Gastrocnemius medialis (tissue), 4 donors: ENCODE measurements at regions not wholly inside any gene's neighbourhood (a gene's known extent, or its start where the extent isn't known, plus 50 kb on each side); places are given as distances from the start of the nearest gene placed in this dataset.

ENCODE experiments used
- ATAC-seq, 2 donors: fragments of 150-250 bp; one replicate each; pipeline ENCODE4 v1.9.1; 2016
- DNase-seq, 2 donors: peaks; one replicate each; pipeline ENCODE4 v3.0.0-alpha.2; 2019
- H3K27ac ChIP-seq, 4 donors: fragments of 200-600 bp; sonication (generic); 1 replicate in 1 of 4; 2 replicates in 3 of 4; pipeline ENCODE4 v1.5.1; 2016 to 2018; ENCODE audit warnings: mild to moderate bottlenecking in 2 of 4, moderate library complexity in 1 of 4
- H3K27me3 ChIP-seq, 3 donors: fragments of 200-600 bp; sonication (generic) in 2 of 3; 1 replicate in 1 of 3; 2 replicates in 2 of 3; pipeline versions ENCODE4 v1.5.1 to v1.6.0; 2016 to 2019; ENCODE audit warnings: mild to moderate bottlenecking in 1 of 3, moderate library complexity in 1 of 3
- H3K36me3 ChIP-seq, 2 donors: fragments of 200-600 bp; sonication (generic) in 1 of 2; one replicate each; pipeline ENCODE4 v1.5.1; 2017 to 2018
- H3K4me1 ChIP-seq, 2 donors: fragments of 200-600 bp; sonication (generic) in 1 of 2; one replicate each; pipeline ENCODE4 v1.5.1; 2016 to 2017; ENCODE audit warnings: mild to moderate bottlenecking in 2 of 2
- H3K4me3 ChIP-seq, 4 donors: fragments of 200-600 bp; sonication (generic) in 3 of 4; 1 replicate in 1 of 4; 2 replicates in 3 of 4; pipeline ENCODE4 v1.5.1; 2016 to 2019; ENCODE audit warnings: mild to moderate bottlenecking in 2 of 4
- H3K9me3 ChIP-seq, 3 donors: fragments of 200-600 bp; sonication (generic) in 2 of 3; 1 replicate in 1 of 3; 2 replicates in 2 of 3; pipeline ENCODE4 v1.5.1; 2016 to 2019
- CTCF ChIP-seq, 5 experiments: fragments of 450-650 bp in 3 of 5; fragments of 200-600 bp in 2 of 5; sonication (generic) in 2 of 5; IDR thresholded peaks in 4 of 5; conservative IDR thresholded peaks in 1 of 5; 1 replicate in 4 of 5; 2 replicates in 1 of 5; pipeline ENCODE4 v1.5.1; 2016 to 2019; ENCODE audit warnings: antibody characterized with exemption in 5 of 5, mild to moderate bottlenecking in 3 of 5, moderate library complexity in 3 of 5
- in situ Hi-C, 4 donors: fragments of 200-750 bp; cut with MboI; loops; one replicate each; pipeline versions ENCODE4 v1.15.0 to v1.8.0; 2017; ENCODE audit warnings: low sequenced_read_pairs in 4 of 4
- intact Hi-C: fragments of 100-400 bp; cut with DNase I; formaldehyde crosslinking; loops from one replicate; pipeline ENCODE4 v1.15.1; 2023; ENCODE audit warnings: low total_unique reads

- in situ Hi-C loops: no loop called here
- ATAC-seq: no peak
- DNase-seq: no peak
- no peak overlapping the region for H3K27ac ChIP-seq
- no peaks in the 10 kb centered on the region for H3K9me3 ChIP-seq
- H3K36me3 ChIP-seq: no peaks in the 10 kb centered on the region
- no peak for TF ChIP-seq CTCF (IDR thresholded peaks at IDR 0.05 in 4 of 5, conservative IDR thresholded peaks at IDR 0.05 in 1 of 5)
- H3K4me1 ChIP-seq: no peaks in the 10 kb centered on the region
- H3K4me3 ChIP-seq: no peak overlapping the region
- no peaks in the 10 kb centered on the region for H3K27me3 ChIP-seq
- intact Hi-C loops: no loop called here
These were observed 52.1 kb upstream of the PCDH10 start for GRCh38 chr4:133096972-133097371.
